HG03439 (cell line): ENCODE measurements at regions not wholly inside any gene's neighbourhood (a gene's known extent, or its start where the extent isn't known, plus 50 kb on each side); places are given as distances from the start of the nearest gene placed in this dataset.

Experiments
- ATAC-seq: cut with Tn5 transposase; IDR thresholded peaks from one replicate; pipeline ENCODE4 v1.9.1; 2021; ENCODE audit warnings: mild to moderate bottlenecking, moderate library complexity; ENCODE audit not compliant: unreplicated experiment

DNA sequence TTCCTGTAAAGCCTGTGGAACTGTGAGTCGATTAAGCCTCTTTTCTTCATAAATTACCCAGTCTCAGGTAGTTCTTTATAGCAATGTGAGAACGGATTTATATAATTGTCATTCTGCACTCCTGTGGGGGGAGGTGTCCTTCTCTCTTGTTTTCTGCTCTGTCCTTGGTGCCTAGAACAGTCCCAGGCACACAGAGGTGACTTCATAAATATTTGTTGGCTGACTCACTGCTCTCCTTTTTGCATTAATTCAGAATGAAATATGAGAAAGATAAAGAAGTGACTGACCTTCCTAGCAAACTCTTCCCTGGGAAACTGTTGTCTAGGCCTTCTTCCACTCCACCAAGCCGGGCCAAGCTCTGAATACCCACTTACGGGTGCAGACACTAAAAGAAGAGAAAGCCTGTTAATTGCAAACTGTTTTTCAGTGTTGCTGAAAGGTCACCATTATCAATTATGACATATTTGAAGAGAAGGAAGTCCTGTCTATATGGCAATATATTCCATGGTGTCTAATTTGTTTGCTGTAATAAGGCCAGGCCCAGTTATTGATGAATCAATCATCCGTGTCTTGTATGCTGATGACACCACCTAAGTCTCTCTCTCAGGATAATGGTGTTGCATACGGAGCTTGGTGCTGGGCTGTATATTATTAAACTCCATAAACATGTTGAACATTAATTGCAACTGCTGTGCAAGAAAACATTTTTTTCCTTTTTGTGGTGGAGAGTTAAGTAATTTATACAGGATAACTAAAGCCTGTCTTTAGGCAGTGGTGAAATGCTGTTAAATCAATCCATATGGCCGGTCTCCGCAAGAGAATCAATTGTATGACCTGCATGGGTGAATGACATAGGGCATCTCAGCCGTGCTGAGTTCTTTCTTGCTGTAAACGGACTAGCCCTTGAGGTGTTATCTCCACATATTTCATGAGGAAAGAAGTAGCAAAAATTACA is 567.5 kb downstream of the SLC4A3 start:
- no peak for ATAC-seq

DNA sequence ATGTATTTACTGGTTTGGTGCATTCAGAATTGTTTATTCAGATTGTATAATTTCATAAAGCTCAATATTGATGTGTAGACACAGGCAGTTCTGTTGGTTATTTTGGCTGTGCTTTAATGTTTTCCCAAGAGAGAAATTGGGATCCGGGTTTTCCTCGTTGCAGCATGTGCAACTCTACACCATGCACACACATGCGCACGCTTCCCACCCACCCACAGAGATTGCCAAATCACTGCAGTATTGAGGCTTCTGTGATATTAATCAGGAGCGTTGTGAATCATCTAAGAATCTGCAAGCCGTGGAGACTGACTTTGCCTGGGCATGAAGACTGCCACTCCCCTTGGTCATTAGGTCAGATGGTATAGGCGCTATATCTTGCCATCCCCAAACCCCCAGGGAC is 571.5 kb downstream of the SLC4A3 start:
- no peak for ATAC-seq

DNA sequence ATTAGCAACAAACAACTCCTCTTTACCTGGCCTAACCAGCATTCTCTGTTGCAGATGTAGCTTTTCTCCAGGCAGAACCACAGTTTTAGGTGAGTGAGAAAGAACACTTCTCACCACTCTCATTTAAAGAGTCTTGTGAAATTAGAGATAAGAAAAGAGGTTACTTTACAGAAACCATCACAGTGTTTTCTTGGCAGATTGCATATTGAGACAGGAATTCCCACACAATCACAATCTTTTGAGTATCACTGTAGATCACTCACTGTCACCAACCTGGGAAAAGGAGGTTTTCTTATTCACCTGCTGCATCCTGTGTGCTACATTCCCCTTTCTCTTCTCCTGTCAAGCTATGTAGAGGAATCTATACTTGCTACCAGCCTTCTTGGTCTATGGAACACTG is 574.6 kb downstream of the SLC4A3 start:
- no peak for ATAC-seq

DNA sequence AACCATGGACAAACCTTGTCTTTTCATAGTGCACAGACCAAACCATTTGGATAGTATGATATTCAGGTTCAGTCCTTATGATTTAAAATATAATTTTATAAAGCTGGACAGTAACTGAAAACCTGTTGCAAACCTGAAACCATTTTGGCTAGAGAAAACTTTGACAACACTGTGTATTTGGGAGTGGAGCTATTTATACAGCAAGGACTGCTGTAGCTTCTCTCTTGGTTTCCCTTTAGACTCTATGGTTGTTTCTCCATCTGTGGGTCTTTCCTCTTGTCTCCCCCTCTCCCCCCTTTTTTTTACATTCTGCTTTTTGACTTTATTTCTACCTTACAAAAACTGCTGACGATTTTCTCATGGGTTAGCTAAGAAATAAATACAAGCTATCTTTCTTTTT is 581.7 kb downstream of the SLC4A3 start:
- ATAC-seq = no peak

DNA sequence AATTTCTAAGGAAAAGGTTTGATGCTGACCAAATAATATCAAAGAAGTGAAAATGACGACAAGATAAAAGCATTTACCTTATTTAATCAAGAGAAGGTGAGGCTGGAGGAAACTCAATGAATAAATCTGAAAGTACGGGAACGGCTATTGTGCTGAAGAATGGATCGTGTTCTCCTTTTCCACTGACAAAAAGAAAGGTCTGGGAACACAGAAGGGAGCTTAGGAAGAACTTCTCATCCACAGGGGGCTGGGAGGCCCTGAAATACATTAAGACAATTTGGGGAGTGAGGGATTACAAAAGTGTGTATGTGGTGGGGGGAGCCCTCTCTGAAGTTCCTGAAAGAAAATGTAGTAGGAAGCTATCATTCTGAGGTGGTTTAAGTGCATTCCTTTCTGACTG is 582.3 kb downstream of the SLC4A3 start:
- no peak for ATAC-seq

DNA sequence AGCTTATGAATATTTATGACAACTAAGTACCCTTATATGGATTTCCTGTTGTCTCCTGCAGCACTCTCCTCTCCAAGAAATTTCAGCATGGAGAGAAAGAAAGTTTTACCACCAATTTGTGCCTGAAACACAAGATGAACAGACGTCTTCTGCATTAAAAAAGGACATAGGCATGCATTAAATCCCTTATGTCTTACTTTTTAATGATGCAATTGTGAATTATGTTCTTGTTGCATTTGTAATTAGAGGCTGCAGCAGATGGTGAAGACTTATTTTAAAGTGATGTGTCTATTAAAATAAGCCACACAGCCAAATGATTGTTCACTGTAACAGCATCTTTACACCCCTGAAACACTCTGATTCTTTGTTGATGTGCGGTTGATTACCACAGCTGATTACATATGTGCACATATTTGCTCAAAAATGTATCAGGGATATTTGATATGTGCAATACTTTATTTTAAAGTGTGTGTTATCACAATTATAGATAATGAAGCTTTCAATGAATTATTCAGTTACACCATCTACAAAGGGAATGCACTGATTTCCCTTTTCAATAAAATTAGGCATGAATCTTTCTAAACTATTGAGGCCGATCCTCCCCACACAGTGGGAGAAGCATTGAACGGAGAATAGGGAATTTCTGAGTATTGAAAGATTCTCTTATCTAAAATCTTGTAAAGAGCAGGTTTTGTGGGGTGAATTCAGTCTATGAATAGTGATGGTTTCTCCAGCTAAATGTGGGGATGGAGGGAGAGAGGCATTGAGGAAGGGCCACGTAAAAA is 585.1 kb downstream of the SLC4A3 start:
- no peak for ATAC-seq

DNA sequence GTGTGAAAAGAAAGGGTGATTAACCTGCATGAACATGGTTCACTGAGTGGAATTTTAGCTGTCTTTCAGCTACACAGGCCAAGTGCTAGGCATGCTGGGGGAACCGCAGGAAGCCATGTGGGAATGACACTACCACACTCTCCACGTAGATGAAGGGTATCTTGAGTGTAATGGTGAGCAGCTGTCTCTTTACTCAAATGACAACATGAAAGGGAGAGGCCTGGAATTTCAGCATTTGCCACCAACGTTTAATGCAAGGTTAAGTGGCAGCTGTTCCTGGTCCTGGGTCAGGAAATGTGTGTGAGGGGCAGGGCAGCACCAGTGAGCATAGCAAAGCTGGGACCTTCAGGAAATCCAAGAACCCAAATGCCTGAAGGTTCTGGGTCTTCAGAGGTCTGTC is 588.4 kb downstream of the SLC4A3 start:
- ATAC-seq = no peak

DNA sequence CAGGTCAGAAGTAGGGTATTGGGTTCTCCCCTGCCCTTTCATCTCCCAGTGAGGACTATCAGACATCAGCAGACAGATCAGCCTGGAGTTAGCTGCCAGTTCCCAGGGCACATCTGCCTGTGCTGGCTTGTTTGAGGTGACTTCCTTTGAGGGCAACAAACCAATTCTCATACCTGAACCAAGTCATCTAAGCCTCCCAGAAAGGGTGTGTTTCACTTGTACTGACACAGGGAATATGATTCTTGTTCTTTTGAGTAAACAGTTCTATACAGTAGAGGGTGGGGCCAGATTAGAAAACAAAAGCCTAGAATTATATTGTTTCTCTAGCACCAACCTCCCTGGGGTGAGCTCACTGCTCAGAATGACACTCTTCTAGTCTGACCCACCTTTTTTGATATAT is 591.9 kb downstream of the SLC4A3 start:
- no peak for ATAC-seq

DNA sequence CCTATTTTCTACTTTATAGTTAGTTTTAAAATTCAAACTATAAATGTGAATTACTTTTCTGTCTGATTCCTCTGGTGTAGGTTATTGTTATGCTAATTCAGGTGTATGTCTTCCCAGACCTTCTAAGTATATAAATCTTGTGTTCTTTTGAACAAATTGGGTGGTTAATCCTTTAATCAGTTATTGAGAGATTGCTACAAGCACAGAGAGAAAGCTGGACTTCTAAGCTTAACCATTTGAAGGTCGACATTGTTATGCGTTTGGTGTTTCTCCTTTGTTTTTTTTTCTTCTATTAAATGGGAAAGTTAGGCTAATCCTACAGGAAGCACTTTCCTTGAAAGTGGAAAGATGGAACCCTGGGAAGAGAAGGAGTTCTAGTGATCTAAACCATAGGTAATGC is 592.6 kb downstream of the SLC4A3 start:
- no peak for ATAC-seq

DNA sequence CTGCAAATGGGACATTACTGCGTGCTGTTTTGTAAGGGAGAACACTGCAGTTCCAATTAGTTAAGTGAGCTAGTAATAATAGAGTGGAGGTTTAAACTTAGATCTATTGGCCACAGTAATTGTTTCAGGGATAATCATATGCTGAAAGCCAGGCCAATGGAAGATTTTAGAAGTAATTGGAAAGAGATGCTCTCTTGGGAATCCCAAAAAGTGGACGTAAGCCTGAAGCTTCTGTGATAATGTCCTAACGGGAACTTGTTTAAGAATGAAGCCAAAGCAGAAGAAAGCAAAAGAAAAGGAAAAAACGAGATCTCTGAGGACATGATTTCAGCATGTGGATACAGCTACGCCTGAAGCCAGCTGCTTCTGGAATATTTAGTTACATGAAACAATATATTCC is 594.6 kb downstream of the SLC4A3 start:
- no peak for ATAC-seq

DNA sequence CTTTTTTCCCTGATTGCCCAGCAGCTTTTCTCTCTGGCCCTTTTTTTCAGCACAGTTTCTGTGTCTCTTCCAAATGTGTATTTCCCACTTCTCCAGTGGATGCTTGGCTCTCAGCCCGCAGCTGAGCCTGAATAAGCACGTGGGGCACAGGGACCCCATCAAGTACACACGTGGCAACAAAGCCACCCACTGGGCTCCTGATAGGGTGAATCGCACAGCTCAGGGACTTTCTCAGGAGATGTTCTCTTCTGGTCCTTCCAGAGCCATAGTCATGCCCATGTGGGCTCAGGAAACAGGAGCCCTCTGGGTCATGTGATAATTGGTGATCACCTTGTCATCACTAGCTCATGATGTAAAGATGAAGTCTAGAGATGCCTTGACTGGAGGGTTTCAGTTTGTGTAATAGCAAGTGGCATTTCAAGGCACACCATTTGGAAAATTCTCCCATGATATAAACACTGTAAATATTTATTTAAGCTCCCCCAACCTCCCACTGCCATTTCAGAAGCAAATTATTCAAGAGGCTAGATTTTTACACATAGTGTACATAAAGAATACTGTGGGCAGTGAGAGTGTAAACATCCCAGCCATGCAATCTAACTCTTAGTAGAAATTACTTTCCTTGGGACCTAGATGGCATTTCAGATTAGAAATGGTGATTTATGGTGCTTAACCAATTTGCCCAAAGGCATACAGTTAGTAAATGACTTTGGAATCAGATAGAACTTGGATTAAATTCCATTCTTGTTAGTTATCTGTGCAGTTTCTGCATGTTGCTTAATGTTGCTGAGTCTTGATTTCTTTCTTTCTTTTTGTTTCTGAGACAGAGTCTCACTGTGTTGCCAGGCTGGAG is 597.5 kb downstream of the SLC4A3 start:
- ATAC-seq = no peak

DNA sequence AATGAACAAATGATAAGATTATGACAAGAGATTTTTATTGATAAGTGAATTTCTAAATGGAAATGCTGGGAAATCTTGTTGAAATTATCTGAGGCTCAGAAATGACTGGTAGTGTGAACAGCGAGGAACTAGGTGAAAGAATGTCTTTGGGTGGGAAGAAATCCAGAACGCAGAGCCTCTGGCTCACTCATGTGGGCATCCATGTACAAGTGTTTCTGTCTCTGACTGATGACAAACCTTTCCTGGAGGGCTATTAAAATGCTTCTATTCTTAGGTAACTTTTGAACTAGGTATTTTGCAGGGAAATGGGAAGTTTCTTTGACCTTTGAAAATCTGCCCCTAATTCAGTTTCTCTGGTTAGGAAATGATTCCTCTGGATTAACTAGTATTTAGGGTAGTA is 598.6 kb downstream of the SLC4A3 start:
- no peak for ATAC-seq

DNA sequence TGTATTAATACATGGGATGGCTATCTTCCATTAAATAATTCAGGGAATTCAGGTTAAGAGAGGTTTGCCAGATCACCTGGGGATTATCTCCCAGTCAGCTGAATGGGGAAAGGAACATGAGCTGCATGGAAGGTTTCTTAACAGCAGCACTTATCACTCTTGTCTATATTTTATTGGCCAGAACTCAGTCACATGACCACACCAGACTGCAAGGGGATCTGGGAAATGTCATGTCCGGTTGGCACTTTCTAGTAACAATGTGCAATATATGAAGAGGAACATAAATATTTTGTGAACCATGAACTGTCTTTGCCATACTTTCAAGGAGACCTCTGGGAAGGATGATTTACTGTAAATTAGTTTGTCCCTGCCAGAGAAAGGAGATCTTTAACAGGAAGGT is 599.1 kb downstream of the SLC4A3 start:
- ATAC-seq = no peak

DNA sequence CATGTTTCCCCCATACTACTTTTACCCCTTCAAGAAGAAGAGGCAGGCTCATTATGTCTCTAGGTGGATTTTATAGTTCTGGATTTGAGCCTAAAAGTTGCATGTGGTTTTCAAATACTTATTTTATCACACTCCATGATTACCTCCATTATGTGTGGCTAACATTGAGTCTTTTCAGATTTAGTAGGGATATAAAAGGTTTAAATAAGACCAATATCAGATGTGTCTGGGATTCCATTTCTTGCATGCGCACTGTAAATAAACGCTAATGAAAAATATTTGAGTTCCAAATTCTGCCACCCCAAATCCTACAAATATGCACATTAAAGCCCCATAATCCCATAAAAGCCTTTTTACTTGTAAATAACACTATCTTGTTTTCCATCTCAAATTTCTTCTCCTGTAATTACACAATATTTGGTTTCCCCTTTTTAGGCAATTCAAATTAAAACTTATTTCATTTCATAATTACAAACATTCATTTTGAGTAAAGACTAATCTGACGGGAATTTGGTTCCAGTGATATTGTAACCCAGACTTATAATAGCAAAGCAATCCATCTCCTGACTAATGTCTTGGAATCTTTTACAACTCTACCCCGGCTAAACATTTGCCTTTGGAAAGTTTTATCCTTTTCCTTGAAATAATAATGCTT is 600.0 kb downstream of the SLC4A3 start:
- no peak for ATAC-seq

DNA sequence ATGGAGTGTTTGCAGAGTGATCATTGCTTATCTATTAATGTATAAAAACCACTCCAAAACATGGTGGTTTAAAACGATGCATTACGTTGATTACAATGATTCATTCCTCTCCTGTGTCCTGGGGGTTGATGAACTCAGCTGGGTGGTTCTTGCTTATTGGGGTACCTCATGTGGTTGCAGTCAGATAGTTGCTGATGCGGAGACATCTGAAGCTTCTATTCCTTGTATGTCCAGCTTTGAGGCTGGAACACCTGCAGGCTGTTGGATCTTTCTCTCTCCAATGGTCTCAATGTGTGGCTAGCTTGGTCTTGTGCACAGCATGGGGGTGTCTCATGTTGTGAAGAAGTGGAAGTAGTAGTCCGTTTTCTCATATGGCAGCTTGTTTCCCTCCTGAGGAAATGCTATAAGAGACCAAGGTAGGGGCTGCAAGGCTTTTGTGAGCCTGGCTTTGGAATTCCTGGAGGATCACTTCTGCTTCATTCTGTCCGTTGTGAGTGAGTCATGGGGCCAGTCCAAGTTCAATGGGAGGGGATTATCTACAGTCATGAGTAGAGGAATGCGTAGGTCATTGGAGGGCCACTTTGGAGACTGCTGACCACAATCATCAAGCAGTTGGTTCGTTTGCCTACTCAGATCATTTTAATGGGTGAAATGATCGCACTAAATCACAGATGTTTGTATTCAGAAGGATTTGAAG is 601.0 kb downstream of the SLC4A3 start:
- ATAC-seq = no peak

DNA sequence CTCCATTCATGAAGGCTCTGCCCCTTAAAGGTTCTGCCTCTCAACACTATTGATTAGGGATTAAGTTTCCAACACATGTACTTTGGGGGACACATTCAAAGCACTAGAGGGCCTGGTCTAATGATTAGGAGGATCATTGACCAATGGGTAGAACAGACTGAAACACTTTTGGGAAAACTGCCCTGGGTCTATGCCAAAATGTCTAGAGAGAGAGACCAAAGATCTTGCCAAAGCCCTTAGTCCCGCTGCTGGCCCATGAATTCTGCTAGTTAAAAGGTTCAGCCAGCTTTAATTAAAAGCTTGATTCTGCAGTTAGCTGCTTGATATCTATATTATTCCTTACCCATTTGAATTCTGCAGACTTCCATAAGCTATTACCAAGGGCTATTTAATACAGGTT is 613.2 kb downstream of the SLC4A3 start:
- no peak for ATAC-seq

DNA sequence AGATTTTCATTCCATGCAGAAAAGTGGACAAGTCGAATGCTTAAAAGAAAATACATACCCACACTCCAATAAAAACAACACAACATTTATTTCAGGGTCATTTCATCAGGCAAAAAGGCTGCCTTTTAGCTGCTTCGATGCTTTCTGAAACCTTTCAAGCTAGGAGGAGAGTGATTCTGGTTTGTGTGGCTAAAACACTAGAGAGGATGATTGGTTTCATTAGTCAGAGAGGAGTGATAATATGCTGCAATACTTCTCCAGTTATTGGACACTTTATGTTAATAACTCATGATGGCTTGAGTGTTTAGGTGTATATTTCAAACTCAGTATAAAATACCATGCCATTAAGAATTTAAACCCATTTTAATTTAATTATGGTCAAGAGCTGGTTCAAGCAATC is 614.0 kb downstream of the SLC4A3 start:
- ATAC-seq = no peak

DNA sequence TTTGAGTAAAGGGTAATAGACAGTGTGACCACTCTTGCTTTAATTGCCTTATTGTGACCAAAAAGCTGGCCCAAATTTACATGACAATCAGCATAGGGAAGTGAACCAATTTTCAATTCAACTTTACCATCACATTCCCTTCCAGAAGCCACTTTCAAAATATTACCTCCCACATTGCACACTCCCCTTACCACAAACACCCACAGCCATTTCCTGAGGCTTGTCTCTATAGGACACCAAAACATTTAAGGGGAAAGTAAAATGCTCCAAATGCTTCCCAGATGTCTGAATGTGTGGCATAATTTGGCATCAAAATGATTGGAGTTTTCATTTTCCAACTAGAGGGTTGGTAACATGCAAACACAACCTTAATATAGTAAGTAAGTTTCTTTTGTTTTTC is 616.1 kb downstream of the SLC4A3 start:
- no peak for ATAC-seq

DNA sequence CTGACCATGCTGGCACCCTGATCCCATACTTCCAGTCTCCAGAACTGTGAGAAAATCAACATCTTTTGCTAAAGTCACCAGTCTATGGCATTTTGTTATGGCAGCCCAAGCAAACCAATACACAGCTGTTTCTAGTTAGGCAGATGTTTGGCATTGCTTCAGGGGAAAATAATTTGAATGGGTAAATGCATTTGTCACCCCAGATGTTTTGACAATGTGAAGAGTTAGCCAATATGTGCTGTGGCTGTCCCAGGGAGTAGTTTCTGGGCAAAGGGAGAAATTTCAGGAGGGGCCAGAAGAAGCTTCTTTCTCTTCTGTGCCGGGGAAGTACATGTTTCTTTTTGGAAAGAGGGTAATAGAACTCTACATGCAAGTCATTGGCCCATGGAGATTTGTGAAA is 619.0 kb downstream of the SLC4A3 start:
- ATAC-seq = no peak
